HG02870 (cell line): ENCODE measurements at regions not wholly inside any gene's neighbourhood (a gene's known extent, or its start where the extent isn't known, plus 50 kb on each side); places are given as distances from the start of the nearest gene placed in this dataset.

Source experiments
- ATAC-seq: cut with Tn5 transposase; IDR thresholded peaks from one replicate; pipeline ENCODE4 v1.9.1; 2021; ENCODE audit warnings: mild to moderate bottlenecking, moderate library complexity; ENCODE audit not compliant: unreplicated experiment

DNA sequence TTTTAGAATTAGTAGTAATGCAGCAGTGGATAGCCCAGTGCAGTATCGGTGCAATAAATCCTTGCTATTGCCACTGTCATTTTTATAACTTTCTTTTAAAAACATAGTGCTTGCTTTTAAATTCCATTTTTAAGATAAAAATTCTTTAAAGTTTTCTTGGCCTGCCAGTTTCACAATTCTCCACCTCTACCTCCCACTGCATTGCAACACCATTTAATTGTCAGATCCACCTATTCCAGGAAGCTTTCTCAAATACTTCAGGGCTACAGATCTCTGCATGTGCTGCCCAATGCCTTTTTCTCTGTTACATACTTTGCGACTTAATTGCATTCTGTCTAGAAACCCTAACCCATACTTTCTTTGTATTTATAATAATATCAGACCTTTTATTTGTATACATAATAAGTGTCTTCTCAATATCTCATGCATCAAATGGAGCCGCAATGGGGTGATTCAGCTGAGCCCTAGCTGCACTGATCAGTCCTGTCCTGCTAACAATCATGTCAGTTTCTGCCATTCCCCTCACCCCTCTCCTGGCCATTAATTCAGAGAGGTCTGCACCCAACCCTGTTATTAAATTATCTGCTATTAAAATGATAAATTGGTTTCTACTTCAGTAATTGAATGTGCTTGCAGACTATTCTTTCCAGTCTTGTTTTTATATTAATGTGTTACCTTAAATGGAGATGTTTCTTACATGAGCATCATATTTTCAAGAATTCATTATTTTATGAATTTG is 193.1 kb downstream of the SLIT2 start:
- no peak for ATAC-seq

DNA sequence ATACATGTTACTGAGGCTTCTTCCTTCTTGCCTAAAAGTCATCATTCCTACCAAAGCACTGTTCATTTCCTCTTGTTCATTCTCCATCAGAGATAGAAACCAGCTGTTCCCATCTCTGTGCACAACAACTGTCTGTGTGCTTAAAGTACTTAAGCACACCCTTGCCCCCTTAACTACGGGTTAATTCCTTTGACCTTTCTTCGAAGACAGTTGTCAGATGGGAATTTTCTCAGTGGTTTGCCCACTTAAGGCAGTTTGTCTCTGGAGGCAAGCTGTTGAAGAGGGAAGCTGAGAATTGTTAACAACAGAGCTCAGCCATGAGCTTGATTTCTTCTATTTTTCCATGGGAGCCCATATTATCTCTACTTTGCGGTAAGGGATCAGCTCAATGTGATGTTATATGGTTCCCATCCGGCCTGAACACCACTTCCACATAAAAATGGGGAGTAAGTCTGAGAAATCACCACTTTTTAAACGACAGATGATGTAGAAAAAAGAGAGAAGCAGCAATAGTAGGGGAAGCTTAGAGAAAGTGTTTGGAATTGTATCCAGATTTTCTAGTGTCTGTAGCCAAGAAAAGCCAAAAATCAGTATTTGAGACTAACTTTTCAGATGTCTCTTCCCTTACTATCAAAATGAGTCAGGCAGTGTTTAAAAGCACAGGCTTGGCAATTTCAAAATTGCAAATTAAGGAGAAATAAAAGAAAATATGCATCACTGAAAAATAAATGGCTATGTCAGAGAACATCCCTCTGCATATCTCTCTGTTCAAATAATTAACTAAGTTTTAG is 194.4 kb downstream of the SLIT2 start:
- no peak for ATAC-seq

DNA sequence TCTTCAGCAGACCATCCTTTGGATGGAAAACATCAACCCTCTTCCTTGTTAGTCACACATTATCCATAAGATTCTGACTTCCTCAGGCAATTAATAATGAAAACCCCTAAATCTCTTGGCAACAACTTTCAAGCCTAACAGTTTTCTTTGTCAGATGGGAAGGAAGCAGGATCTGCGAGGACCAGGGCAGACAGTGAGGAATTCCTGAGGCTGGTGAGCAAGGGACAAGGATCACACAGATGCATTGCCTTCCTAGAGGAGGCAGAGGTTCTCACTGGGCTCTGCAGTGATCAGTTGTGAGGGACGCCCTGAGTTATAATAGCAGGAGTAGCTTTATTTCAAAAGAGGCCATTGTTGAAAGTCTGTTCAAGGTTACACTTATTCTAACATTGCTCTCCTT is 195.4 kb downstream of the SLIT2 start:
- no peak for ATAC-seq

DNA sequence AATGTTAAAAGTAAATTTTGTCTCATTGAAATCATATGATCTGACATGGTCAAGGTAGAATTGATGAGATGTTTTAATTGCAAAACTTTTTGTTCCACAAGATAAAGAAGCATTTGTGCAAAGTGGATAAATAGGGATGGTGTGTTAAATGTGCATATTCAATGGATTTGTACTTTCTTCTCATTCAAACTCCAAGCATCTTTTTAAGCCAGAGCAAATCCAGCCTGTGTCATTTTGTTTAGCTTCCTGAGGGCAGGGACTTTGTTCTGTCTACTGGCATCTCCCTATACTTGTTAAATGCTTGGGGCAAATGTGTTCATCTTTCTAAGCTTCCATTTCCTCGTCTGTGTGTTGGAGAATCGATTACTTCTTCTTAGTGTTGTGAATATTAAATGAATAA is 200.3 kb downstream of the SLIT2 start:
- ATAC-seq = no peak

DNA sequence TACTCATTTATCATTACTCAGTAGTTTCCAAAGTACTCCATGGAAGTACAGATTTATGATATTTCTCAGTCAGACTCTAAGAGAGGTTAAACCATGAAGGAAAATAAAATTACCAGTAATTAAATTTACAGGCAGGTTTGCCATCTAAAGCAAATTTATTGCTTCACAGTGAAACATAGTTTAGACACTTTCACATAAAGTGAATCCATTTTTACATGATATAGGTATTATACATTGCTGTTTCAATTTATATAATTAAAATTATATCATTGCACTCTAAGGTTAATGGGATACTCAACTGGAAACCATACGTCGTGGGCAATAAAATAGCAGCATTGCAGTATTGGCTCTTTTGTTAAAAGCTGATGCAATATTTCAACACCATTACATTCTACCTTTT is 202.8 kb downstream of the SLIT2 start:
- no peak for ATAC-seq

DNA sequence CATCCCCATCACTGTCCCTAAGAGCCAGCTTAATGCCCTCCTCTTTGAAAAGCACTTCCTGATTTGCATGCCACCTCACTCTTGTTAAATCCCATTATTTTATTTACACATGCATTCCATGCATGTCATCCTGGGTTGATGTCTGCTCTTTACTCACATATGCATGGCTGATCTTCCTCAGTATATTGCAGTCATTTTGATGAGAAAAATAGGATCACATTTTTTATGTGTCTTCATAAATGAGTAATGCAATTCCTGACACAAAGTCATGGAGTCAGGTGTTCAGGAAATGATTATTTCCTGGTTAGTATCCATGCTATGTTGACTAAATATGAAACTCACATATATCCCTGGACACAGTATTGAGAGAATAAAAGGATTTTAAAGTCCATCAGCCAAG is 204.7 kb downstream of the SLIT2 start:
- ATAC-seq = no peak

DNA sequence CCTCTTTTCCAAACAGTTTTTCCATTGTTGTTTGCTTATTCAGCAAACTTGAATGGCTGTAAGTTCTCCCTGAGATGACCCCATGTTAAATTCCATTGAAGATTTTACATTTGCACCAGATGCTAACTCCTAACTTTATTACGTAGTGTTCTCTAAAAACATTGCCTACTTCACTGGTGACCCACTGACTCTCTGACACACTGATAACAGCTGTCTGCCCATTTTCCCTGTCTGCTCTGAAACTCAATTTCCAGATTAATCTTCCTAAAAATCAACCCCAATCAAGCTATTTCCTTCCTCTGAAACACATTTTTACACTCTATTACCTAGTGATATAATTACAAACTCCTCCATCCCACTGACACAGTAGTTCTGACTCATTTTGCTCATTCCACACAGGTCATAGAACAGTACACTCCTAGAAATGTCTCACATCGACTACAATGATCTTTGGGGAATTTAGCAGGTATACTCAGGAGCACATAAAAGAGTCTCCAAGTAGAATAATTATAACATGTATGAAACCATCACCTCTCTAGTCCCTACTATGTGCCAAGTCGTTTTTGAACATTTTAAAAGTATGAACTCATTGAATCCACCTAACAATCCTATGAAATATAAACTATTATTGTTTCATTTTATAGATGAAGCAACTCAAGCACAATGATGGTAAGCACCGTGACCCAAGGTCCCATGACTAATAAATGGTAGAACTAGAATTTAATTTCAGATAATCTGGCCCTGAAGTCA is 210.9 kb downstream of the SLIT2 start:
- ATAC-seq = no peak

DNA sequence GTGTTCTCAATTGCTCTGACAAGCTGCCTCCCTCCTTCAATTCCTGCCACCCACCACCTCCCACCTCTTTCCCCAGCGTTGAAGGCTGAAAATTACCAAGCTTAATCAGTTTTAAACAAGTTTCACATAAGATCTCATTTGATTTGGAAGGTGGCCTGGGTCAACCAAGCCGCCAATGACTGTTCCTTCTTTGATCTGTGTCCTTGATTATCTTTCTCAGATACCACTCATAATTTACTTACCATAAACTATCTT is 211.4 kb downstream of the SLIT2 start:
- ATAC-seq = no peak

DNA sequence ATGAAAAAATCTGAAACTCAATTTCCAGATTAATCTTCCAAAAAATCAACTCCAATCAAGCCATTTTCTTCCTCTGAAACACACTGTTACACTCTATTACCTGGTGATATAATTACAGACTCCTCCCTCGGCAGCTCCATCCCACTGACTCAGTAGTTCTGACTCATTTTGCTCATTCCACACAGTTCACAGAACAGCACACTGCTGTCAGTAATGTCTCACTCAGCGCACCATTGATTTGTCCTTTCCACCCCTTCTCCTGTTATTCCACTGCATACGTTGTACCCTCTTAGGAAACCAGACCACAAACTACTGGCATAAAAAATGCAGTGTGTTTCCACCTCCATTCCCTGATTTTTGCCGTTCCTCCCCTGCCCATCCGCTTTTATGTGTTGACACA is 212.7 kb downstream of the SLIT2 start:
- ATAC-seq = no peak

DNA sequence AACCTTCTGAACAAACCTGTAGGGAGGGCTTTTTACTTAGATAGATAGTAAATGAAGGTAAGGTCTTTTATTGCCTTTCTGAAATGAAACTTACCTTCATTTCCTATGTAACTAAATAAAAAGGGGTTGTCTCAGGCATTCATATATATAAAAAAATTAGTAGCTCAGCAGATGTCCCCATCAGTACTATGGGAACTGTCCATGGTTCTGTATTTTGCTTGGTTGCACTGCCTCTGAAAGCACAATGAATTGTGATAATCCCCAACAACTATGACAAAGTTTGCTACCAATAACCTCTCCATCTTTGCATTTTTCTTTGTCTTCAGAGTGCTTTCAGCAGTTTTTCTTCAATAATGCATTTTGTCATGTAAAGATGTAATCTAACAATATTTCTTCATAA is 222.4 kb downstream of the SLIT2 start:
- ATAC-seq = no peak

DNA sequence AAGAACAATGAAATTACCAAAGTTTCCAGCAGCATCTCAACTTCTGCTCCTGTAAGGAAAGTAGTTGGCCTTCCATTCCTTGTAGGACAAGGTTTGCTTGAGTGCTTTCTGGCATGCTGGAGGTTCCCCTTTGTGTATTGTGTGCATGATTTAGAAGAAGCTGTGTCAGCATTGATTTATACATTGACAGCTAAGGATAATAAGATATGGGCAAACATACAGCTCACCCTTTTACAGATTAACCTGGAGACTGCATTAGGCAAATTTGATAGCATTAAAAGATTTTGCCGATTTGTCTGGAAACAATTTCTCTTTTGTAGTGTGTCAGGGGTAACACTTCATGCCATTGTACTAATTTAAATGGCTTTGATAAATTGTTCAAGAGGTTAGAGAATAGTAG is 221.8 kb upstream of the PACRGL start:
- ATAC-seq = no peak

DNA sequence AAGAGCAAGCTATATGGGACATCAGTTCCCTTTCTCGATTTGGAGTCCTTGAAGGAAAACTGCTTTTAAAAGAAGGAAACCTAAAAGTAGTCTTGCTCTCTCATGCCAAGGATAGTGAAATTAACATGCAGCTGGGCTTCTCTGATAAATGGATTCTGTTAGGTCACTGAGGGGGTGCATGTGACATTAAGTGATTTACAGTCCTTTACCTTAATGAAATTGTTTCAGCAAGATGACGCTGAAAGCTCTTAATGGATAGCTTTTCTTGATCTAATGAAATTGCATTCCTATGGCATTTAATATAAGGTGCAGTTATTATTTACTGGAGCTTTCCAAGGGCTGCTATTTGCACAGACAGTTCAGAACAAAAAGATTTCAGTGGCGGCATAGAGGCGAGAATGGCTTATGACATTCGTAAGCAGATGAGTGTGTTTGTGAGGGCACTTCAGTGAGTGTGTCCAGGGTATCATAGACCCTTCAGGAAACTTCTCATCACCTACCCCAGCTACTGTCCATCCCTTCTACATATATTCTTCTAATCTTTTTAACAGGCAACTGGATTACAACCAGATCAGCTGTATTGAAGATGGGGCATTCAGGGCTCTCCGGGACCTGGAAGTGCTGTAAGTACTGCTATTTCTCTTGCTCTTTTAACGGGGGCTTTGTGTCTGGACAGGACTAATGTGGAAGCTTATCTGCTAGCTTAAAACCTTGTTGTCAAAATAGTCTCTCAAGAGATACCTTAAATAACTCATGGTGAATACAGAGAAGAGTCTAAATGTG is 219.9 kb upstream of the PACRGL start:
- no peak for ATAC-seq

DNA sequence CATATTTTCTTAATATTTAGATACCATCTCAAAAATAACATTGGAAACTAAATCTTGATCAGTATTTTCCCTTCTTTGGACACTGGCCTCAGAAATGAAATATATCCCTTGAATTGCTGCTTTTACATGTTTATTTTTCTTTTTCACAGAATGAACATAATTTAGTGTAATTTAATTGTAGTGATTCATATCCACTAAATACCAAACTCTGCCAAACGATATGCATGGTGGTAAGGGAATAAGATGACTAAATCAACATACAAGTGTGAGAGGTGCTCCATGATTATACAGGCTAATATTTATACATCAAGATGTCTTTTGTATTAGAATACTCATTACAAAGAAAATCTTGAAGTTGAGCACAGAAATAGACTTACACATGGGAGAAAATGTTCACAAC is 216.8 kb upstream of the PACRGL start:
- no peak for ATAC-seq

DNA sequence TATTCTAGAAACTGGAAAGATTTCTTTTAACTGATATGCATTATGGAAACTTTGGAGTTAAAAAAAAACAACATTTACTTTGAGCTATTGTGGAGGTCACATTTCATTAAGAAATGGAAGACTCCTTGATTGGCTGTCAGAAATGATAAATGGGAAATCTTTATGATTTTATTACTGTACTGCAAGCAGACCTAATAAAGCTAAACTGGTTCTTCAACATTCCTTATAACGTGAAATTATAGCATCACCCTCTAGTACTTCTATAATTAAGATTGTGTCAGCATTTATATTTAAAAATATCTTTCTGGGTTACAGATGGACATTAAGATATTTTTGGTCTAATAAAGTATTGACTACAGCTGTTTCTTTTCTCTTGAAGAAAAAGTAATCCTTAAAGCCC is 213.8 kb upstream of the PACRGL start:
- no peak for ATAC-seq

DNA sequence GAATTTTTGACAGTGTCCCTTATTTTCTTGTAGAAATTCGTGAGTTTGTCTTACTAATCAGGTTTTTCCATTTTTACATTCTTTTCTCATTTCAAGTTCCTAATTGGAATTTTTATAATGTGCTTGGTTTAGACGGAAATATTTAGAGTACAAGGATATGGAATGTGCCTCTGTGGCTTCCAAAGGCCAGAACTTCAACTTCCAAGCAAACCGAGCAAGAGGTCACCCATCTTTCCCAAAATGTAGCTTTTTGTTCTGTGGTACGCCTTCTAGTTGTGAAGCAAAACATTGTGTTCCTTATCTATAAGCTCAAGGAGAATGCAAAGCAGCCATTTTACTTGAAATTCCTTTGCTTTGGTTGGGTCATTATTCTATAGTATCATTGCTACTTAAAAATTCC is 212.8 kb upstream of the PACRGL start:
- ATAC-seq = no peak

DNA sequence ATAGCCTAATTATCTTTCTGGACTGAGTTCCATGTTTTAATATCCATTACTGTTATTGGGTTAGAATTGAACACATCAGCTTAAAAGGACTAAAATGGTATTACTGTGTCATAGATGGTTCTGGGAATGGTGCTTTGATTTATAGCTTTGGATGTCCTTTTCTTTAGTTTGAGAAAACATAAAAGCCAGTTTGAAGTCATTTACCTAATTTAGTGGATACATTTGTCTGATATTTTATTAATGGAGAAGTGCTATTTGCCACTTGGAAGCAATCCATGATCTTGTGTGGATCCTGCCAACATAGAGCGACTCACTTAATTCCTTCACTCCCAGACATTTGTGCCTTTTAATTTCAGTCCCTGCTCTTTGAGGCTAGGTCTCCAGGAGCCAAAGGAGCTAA is 212.4 kb upstream of the PACRGL start:
- no peak for ATAC-seq

DNA sequence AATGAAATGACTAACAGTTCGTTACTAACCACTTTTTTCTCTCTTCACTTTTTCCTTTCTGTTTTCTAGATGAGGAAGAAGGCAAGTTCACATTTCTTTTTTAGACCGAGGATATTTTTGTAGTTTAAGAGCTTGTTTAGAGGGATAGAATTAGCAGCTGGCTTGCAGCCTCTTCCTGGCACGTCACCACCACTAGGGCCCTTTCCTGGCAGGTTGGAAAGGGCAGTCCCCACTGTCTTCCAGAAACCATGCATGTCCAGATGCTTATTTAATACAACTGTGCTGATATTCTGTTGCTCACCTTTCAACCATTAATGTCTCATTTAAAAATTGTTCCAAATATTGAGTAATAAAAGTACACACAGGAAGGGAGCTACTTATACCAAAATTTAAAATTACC is 209.5 kb upstream of the PACRGL start:
- no peak for ATAC-seq

DNA sequence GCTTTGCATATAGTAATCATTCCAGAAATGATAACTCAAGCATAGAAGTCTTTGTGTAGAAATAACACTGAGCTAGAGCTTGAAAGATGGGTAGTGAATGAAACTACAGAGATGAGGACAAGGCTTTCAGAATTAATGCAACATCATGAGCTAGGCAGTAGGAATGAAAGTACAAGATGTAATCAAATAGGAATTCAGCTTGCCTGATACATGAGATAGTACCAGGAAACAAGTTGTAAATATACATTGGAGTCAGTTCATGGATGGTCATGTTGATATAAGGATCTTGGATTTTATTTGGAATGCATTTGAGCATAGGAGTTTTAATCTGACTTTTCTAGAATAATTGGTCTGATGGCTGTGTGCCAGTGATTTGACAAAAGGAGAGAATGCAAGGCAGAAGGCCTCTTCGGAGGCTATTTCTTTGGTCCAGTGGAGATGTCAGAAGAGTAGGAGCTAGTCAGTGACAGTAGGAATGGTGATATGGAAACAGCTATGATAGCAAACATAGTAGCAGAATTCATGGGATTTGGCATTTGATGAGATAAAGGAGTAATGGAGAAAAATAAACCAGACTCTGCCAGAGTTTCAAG is 206.4 kb upstream of the PACRGL start:
- ATAC-seq = no peak

DNA sequence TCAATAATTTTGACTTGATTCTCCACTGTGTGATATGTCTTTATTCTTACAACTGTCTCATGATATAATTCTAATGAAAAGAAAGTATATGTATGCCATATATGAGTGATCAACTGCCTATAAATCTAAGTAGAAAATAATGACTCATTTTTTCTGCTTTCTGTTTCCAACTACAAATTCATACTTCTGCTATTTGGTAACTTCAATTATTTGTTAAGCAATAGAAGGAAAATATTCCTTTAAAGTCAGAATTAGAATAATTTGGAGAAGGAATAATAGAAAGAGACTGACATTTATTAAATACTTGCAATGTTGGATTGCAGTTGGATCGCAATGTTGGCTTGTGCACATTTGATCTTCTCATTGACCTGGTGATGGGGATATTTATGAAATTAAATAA is 204.2 kb upstream of the PACRGL start:
- no peak for ATAC-seq

DNA sequence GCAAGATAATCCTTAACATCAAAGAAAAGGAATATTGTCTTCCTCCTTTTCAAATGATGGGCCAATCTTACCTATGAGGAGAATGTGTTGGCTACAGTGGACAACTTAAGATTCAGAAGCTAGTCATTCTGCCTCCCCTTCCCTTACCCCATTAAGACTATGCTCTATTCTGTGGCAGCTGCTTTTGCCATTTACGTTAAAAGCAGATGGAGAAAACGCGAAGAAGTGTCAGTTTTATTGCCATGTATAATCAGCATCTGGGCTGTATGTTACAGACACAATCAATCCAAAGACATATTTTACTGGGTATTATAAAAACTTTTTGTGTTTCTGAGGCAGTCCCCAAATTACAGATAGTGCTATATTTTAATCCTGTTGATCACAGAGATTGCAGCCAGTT is 196.1 kb upstream of the PACRGL start:
- no peak for ATAC-seq

DNA sequence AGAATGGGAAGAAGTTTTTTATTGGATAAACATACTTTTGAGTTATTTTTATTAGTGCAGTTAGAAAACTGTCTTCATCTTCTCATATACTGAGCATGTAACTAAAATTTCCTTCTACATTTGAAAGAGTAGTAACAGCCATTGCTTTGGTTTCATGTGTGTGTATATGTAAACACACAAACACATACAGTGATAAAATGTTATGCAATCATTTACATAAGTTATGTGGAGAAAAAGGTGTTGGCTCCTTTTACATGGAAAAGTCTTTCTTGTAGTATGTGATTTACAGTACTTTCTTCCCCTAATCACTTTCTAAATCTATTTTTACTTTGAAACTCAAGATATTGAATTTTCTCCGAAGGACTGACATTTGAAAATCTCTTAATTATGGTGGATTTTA is 194.3 kb upstream of the PACRGL start:
- no peak for ATAC-seq
